Activated B cell treated with CpG ODN at 0.5 μM for 24 hours (primary cell): ENCODE measurements at regions not wholly inside any gene's neighbourhood (a gene's known extent, or its start where the extent isn't known, plus 50 kb on each side); places are given as distances from the start of the nearest gene placed in this dataset.

ENCODE experiments used
- ATAC-seq: fragments of 200-7000 bp; cut with Tn5 transposase; one replicate; pipeline ENCODE4 v1.10.0; 2021; ENCODE audit warnings: low read depth, mild to moderate bottlenecking, moderate library complexity
- CTCF ChIA-PET: fragments of 350-600 bp; sonication (Branson Sonifier 250); formaldehyde crosslinking; loops from one replicate; lab custom pipeline; 2021; ENCODE audit warnings: antibody characterized with exemption; lab: Charles Lee
- POLR2A ChIA-PET: fragments of 350-600 bp; sonication (Branson Sonifier 250); formaldehyde crosslinking; loops from one replicate; lab custom pipeline; 2021; ENCODE audit warnings: antibody characterized with exemption; lab: Charles Lee
- DNase-seq: peaks from one replicate; pipeline ENCODE4 v3.0.0; 2022
- H3K27ac Mint-ChIP-seq: one replicate; pipeline ENCODE4 v1.8.0; 2020; ENCODE audit warnings: mixed read lengths
- H3K27me3 Mint-ChIP-seq: one replicate; pipeline ENCODE4 v1.8.0; 2021; ENCODE audit warnings: mixed read lengths
- H3K36me3 Mint-ChIP-seq: one replicate; pipeline ENCODE4 v1.8.0; 2021; ENCODE audit warnings: low read depth, mixed read lengths
- H3K4me1 Mint-ChIP-seq: one replicate; pipeline ENCODE4 v1.8.0; 2021; ENCODE audit warnings: mixed read lengths
- H3K4me3 Mint-ChIP-seq: one replicate; pipeline ENCODE4 v1.8.0; 2020; ENCODE audit warnings: mild to moderate bottlenecking, mixed read lengths
- H3K9me3 Mint-ChIP-seq: one replicate; pipeline ENCODE4 v1.8.0; 2020; ENCODE audit warnings: mixed read lengths
- CTCF ChIP-seq: fragments of 200-600 bp; IDR thresholded peaks from one replicate; pipeline ENCODE4 v1.8.0; 2022; ENCODE audit warnings: antibody characterized with exemption, mild to moderate bottlenecking
- intact Hi-C: fragments of 100-400 bp; cut with micrococcal nuclease; formaldehyde crosslinking; loops from one replicate; pipeline ENCODE4 v1.15.1; 2024

GRCh38 chr3:25094932-25095685 is 333.0 kb upstream of the RARB start:
- ChIA-PET POLR2A (no interaction called here), CTCF (no interaction called here)
- H3K9me3 Mint-ChIP-seq = peaks cover 3% of the 10 kb centered on the region
- no peak overlapping the region for H3K4me3 Mint-ChIP-seq
- TF ChIP-seq CTCF = no peak
- H3K27me3 Mint-ChIP-seq = peaks cover 2% of the 10 kb centered on the region
- H3K4me1 Mint-ChIP-seq = no peaks in the 10 kb centered on the region
- no peak overlapping the region for H3K27ac Mint-ChIP-seq
- no peaks in the 10 kb centered on the region for H3K36me3 Mint-ChIP-seq
- intact Hi-C loops = no loop called here
- ATAC-seq (no peak), DNase-seq (no peak)

GRCh38 chr3:25096536-25096935 is 331.5 kb upstream of the RARB start:
- H3K27ac Mint-ChIP-seq = no peak overlapping the region
- no peaks in the 10 kb centered on the region for H3K4me1 Mint-ChIP-seq
- H3K27me3 Mint-ChIP-seq = peaks cover 2% of the 10 kb centered on the region
- ChIA-PET CTCF (no interaction called here), POLR2A (no interaction called here)
- H3K4me3 Mint-ChIP-seq = no peak overlapping the region
- H3K36me3 Mint-ChIP-seq = no peaks in the 10 kb centered on the region
- TF ChIP-seq CTCF = no peak
- DNase-seq (no peak), ATAC-seq (no peak)
- H3K9me3 Mint-ChIP-seq = peaks cover 3% of the 10 kb centered on the region
- intact Hi-C loops = no loop called here

GRCh38 chr3:25097023-25097422 is 331.0 kb upstream of the RARB start:
- H3K36me3 Mint-ChIP-seq = no peaks in the 10 kb centered on the region
- ChIA-PET POLR2A (no interaction called here), CTCF (no interaction called here)
- no peaks in the 10 kb centered on the region for H3K27me3 Mint-ChIP-seq
- no peak overlapping the region for H3K27ac Mint-ChIP-seq
- no peak for TF ChIP-seq CTCF
- H3K4me3 Mint-ChIP-seq = no peak overlapping the region
- intact Hi-C loops = no loop called here
- ATAC-seq (no peak), DNase-seq (no peak)
- H3K9me3 Mint-ChIP-seq = peaks cover 3% of the 10 kb centered on the region
- H3K4me1 Mint-ChIP-seq = no peaks in the 10 kb centered on the region

GRCh38 chr3:25099666-25100065 is 328.4 kb upstream of the RARB start:
- H3K9me3 Mint-ChIP-seq = peaks cover 5% of the 10 kb centered on the region
- no peak for TF ChIP-seq CTCF
- no peak for ATAC-seq
- no peaks in the 10 kb centered on the region for H3K4me1 Mint-ChIP-seq
- no peak for DNase-seq
- H3K27me3 Mint-ChIP-seq = no peaks in the 10 kb centered on the region
- POLR2A ChIA-PET = no interaction called here
- H3K4me3 Mint-ChIP-seq = no peak overlapping the region
- H3K27ac Mint-ChIP-seq = no peak overlapping the region
- no peaks in the 10 kb centered on the region for H3K36me3 Mint-ChIP-seq
- CTCF ChIA-PET = no interaction called here
- intact Hi-C loops = no loop called here

GRCh38 chr3:25103391-25103790 is 324.7 kb upstream of the RARB start:
- ChIA-PET CTCF (no interaction called here), POLR2A (no interaction called here)
- no peak for DNase-seq
- no peak for ATAC-seq
- no peaks in the 10 kb centered on the region for H3K27me3 Mint-ChIP-seq
- TF ChIP-seq CTCF = no peak
- intact Hi-C loops = no loop called here
- H3K27ac Mint-ChIP-seq = no peak overlapping the region
- H3K36me3 Mint-ChIP-seq = no peaks in the 10 kb centered on the region
- peaks cover 3% of the 10 kb centered on the region for H3K9me3 Mint-ChIP-seq
- H3K4me1 Mint-ChIP-seq = no peaks in the 10 kb centered on the region
- H3K4me3 Mint-ChIP-seq = no peak overlapping the region
